ENCODE measurements at regions not wholly inside any gene's neighbourhood (a gene's known extent, or its start where the extent isn't known, plus 50 kb on each side); places are given as distances from the start of the nearest gene placed in this dataset.
"Not testable (repeated sequence)": the region's sequence is repeated elsewhere in the genome, so short reads cannot be mapped to it uniquely, and the experiment has no call there.

- Mint-ChIP-seq H3K4me3 (no peak overlapping the region), H3K36me3 (ENCODE audit: low read depth) (no peaks in the 10 kb centered on the region), H3K27ac (no peak overlapping the region), H3K9me3 (peaks cover 4% of the 10 kb centered on the region), H3K4me1 (ENCODE audit: low read depth) (peaks cover 4% of the 10 kb centered on the region), H3K27me3 (no peaks in the 10 kb centered on the region)
Observed at GRCh38 chrX:65903750-65904149, 136.1 kb downstream of the VSIG4 start.

GRCh38 chrX:65902011-65902410 is 137.9 kb downstream of the VSIG4 start:
- H3K9me3 Mint-ChIP-seq = peaks cover 4% of the 10 kb centered on the region
- H3K4me1 Mint-ChIP-seq (ENCODE audit: low read depth) = peaks cover 4% of the 10 kb centered on the region
- H3K27ac Mint-ChIP-seq = no peak overlapping the region
- no peaks in the 10 kb centered on the region for H3K36me3 Mint-ChIP-seq (ENCODE audit: low read depth)
- no peaks in the 10 kb centered on the region for H3K27me3 Mint-ChIP-seq
- H3K4me3 Mint-ChIP-seq = no peak overlapping the region

GRCh38 chrX:65900850-65901844 is 138.7 kb downstream of the VSIG4 start:
- no peaks in the 10 kb centered on the region for H3K27me3 Mint-ChIP-seq
- H3K4me3 Mint-ChIP-seq = no peak overlapping the region
- H3K9me3 Mint-ChIP-seq = peaks cover 4% of the 10 kb centered on the region
- no peak overlapping the region for H3K27ac Mint-ChIP-seq
- no peaks in the 10 kb centered on the region for H3K36me3 Mint-ChIP-seq (ENCODE audit: low read depth)
- peaks cover 4% of the 10 kb centered on the region for H3K4me1 Mint-ChIP-seq (ENCODE audit: low read depth)

GRCh38 chrX:65894133-65894532 is 145.7 kb downstream of the VSIG4 start:
- Mint-ChIP-seq H3K27ac (no peak overlapping the region), H3K9me3 (no peaks in the 10 kb centered on the region), H3K4me3 (no peak overlapping the region), H3K27me3 (no peaks in the 10 kb centered on the region), H3K36me3 (ENCODE audit: low read depth) (no peaks in the 10 kb centered on the region), H3K4me1 (ENCODE audit: low read depth) (peaks cover 25% of the 10 kb centered on the region)

- peaks cover 25% of the 10 kb centered on the region for H3K4me1 Mint-ChIP-seq (ENCODE audit: low read depth)
- not testable (repeated sequence) for H3K36me3 Mint-ChIP-seq (ENCODE audit: low read depth); H3K27ac Mint-ChIP-seq; H3K27me3 Mint-ChIP-seq; H3K9me3 Mint-ChIP-seq; H3K4me3 Mint-ChIP-seq
Observed at GRCh38 chrX:65891817-65892216, 148.1 kb downstream of the VSIG4 start.

GRCh38 chrX:65888150-65888549 is 151.7 kb downstream of the VSIG4 start:
- not testable (repeated sequence) for H3K36me3 Mint-ChIP-seq (ENCODE audit: low read depth); H3K27ac Mint-ChIP-seq; H3K9me3 Mint-ChIP-seq; H3K4me3 Mint-ChIP-seq; H3K27me3 Mint-ChIP-seq
- peaks cover 25% of the 10 kb centered on the region for H3K4me1 Mint-ChIP-seq (ENCODE audit: low read depth)

GRCh38 chrX:65883556-65883955 is 156.3 kb downstream of the VSIG4 start:
- Mint-ChIP-seq H3K36me3 (ENCODE audit: low read depth) (no peaks in the 10 kb centered on the region), H3K27ac (no peak overlapping the region), H3K4me1 (ENCODE audit: low read depth) (peaks cover 10% of the 10 kb centered on the region), H3K27me3 (no peaks in the 10 kb centered on the region), H3K4me3 (no peak overlapping the region), H3K9me3 (no peaks in the 10 kb centered on the region)

GRCh38 chrX:65879977-65880799 is 159.7 kb downstream of the VSIG4 start:
- no peaks in the 10 kb centered on the region for H3K27me3 Mint-ChIP-seq
- peaks cover 18% of the 10 kb centered on the region for H3K4me1 Mint-ChIP-seq (ENCODE audit: low read depth)
- H3K27ac Mint-ChIP-seq = no peak overlapping the region
- no peaks in the 10 kb centered on the region for H3K9me3 Mint-ChIP-seq
- H3K4me3 Mint-ChIP-seq = no peak overlapping the region
- H3K36me3 Mint-ChIP-seq (ENCODE audit: low read depth) = no peaks in the 10 kb centered on the region

- no peaks in the 10 kb centered on the region for H3K9me3 Mint-ChIP-seq
- H3K27me3 Mint-ChIP-seq = no peaks in the 10 kb centered on the region
- H3K27ac Mint-ChIP-seq = peak overlapping the region; percentile 53
- peaks cover 18% of the 10 kb centered on the region for H3K4me1 Mint-ChIP-seq (ENCODE audit: low read depth)
- H3K36me3 Mint-ChIP-seq (ENCODE audit: low read depth) = no peaks in the 10 kb centered on the region
- no peak overlapping the region for H3K4me3 Mint-ChIP-seq
Observed at GRCh38 chrX:65878456-65878855, 161.4 kb downstream of the VSIG4 start.

GRCh38 chrX:65877953-65878352 is 161.9 kb downstream of the VSIG4 start:
- Mint-ChIP-seq H3K4me3 (peak overlapping the region; percentile 13), H3K27me3 (no peaks in the 10 kb centered on the region), H3K4me1 (ENCODE audit: low read depth) (peaks cover 16% of the 10 kb centered on the region), H3K27ac (no peak overlapping the region), H3K36me3 (ENCODE audit: low read depth) (no peaks in the 10 kb centered on the region), H3K9me3 (no peaks in the 10 kb centered on the region)

GRCh38 chrX:65875614-65876013 is 164.3 kb downstream of the VSIG4 start:
- H3K27ac Mint-ChIP-seq; H3K36me3 Mint-ChIP-seq (ENCODE audit: low read depth); H3K4me3 Mint-ChIP-seq; H3K27me3 Mint-ChIP-seq; H3K9me3 Mint-ChIP-seq: not testable (repeated sequence)
- H3K4me1 Mint-ChIP-seq (ENCODE audit: low read depth) = peaks cover 21% of the 10 kb centered on the region

GRCh38 chrX:65874765-65875164 is 165.1 kb downstream of the VSIG4 start:
- H3K4me3 Mint-ChIP-seq = no peak overlapping the region
- H3K9me3 Mint-ChIP-seq = no peaks in the 10 kb centered on the region
- H3K4me1 Mint-ChIP-seq (ENCODE audit: low read depth) = peaks cover 21% of the 10 kb centered on the region
- no peak overlapping the region for H3K27ac Mint-ChIP-seq
- no peaks in the 10 kb centered on the region for H3K27me3 Mint-ChIP-seq
- no peaks in the 10 kb centered on the region for H3K36me3 Mint-ChIP-seq (ENCODE audit: low read depth)

- H3K36me3 Mint-ChIP-seq (ENCODE audit: low read depth) = no peaks in the 10 kb centered on the region
- no peak overlapping the region for H3K4me3 Mint-ChIP-seq
- H3K4me1 Mint-ChIP-seq (ENCODE audit: low read depth) = peaks cover 21% of the 10 kb centered on the region
- H3K27ac Mint-ChIP-seq = no peak overlapping the region
- H3K9me3 Mint-ChIP-seq = no peaks in the 10 kb centered on the region
- no peaks in the 10 kb centered on the region for H3K27me3 Mint-ChIP-seq
Observed at GRCh38 chrX:65874110-65874509, 165.8 kb downstream of the VSIG4 start.

GRCh38 chrX:65873385-65873784 is 166.5 kb downstream of the VSIG4 start:
- no peaks in the 10 kb centered on the region for H3K27me3 Mint-ChIP-seq
- H3K4me1 Mint-ChIP-seq (ENCODE audit: low read depth) = peaks cover 17% of the 10 kb centered on the region
- no peaks in the 10 kb centered on the region for H3K36me3 Mint-ChIP-seq (ENCODE audit: low read depth)
- H3K4me3 Mint-ChIP-seq = no peak overlapping the region
- H3K27ac Mint-ChIP-seq = no peak overlapping the region
- H3K9me3 Mint-ChIP-seq = no peaks in the 10 kb centered on the region

GRCh38 chrX:65871671-65872311 is 168.1 kb downstream of the VSIG4 start:
- Mint-ChIP-seq H3K36me3 (ENCODE audit: low read depth) (no peaks in the 10 kb centered on the region), H3K27ac (no peak overlapping the region), H3K4me3 (no peak overlapping the region), H3K9me3 (peaks cover 4% of the 10 kb centered on the region), H3K27me3 (no peaks in the 10 kb centered on the region), H3K4me1 (ENCODE audit: low read depth) (peaks cover 12% of the 10 kb centered on the region)
